ENCODE measurements at regions not wholly inside any gene's neighbourhood (a gene's known extent, or its start where the extent isn't known, plus 50 kb on each side); places are given as distances from the start of the nearest gene placed in this dataset.

GRCh38 chr10:30176182-30176581 is 116.8 kb upstream of the JCAD start (continued):
- TF ChIP-seq E2F8 (IDR thresholded peaks at IDR 0.05; ENCODE audit: low read depth, partially characterized antibody), result no peak
- TF ChIP-seq ZNF687 (IDR thresholded peaks at IDR 0.05), result no peak

GRCh38 chr10:30172673-30173072 is 113.3 kb upstream of the JCAD start:
- BruUV-seq (replicated peaks), result no TSS peak
- no peaks in the 10 kb centered on the region for H3K4me1 ChIP-seq (ENCODE audit: control insufficient read depth, insufficient read depth, low read length)
- ChIA-PET POLR2A (no interaction called here), CTCF (interaction anchor here (0.8 kb wide), 1 partner anchor 21 kb away, joined by 3 read pairs; no protein-coding TSS in a partner anchor), RAD21 (ENCODE audit: unreplicated experiment) (no interaction called here), SMC1A (ENCODE audit: uncharacterized antibody, unreplicated experiment) (no interaction called here)
- no peaks in the 10 kb centered on the region for H4K20me1 ChIP-seq (ENCODE audit: control insufficient read depth, insufficient read depth)
- H3K27me3 ChIP-seq (replicated peaks in 1 of 2; ENCODE audit: control insufficient read depth in 2 of 2, insufficient read depth in 2 of 2, low read length in 1 of 2), result no peaks in the 10 kb centered on the region; a peak in 2 of 4 replicates
- no peak overlapping the region for H2AFZ ChIP-seq (ENCODE audit: control insufficient read depth, low read depth, low read length)
- DNase-seq (ENCODE audit: low read depth, low spot score) (no peak), FAIRE-seq (no peak), ATAC-seq (no peak)
- H3K4me3 ChIP-seq, result no peak overlapping the region
- in situ Hi-C loops (cut with MboI) (no loop called here), intact Hi-C loops (cut with micrococcal nuclease; ENCODE audit: unreplicated experiment) (no loop called here)
- no peaks in the 10 kb centered on the region for H3K36me3 ChIP-seq (ENCODE audit: control insufficient read depth in 2 of 2, insufficient read depth in 2 of 2, low read length in 1 of 2)
- 53% methylated on average over 7 of the region's 7 CpGs for WGBS (ENCODE audit: insufficient coverage, insufficient replicate concordance, low lambda C conversion rate, missing lambda C conversion rate)
- H3K4me2 ChIP-seq (ENCODE audit: control insufficient read depth, insufficient read depth), result no peak overlapping the region
- no peaks in the 10 kb centered on the region for H3K79me2 ChIP-seq (ENCODE audit: control insufficient read depth, insufficient read depth, low read length)
- no peaks in the 10 kb centered on the region for H3K9me3 ChIP-seq (replicated peaks; ENCODE audit: control insufficient read depth, insufficient read depth, low read length)
- no peak overlapping the region for H3K27ac ChIP-seq (ENCODE audit: control insufficient read depth, insufficient read depth)
- H3K9ac ChIP-seq (ENCODE audit: control insufficient read depth, insufficient read depth, low read length), result no peak overlapping the region
- no peak for TF ChIP-seq GABPA (IDR thresholded peaks at IDR 0.05; ENCODE audit: low read depth)
- no peak for TF ChIP-seq HDAC2 (IDR thresholded peaks at IDR 0.05)
- no peak for TF ChIP-seq CEBPZ (IDR thresholded peaks at IDR 0.05; ENCODE audit: low read depth, low read length)
- TF ChIP-seq LARP7 (IDR thresholded peaks at IDR 0.05), result no peak
- no peak for TF ChIP-seq BCLAF1 (IDR thresholded peaks at IDR 0.05)
- no peak for TF ChIP-seq ELK1 (IDR thresholded peaks at IDR 0.05; ENCODE audit: low read depth, low read length)

All from GM12878 (cell line).